Stimulated activated naive B cell treated with anti-CD40 and anti-IgM and Interleukin-4, amounts not matched to agents 10 μg/mL and 1 μg/mL and 100 μg/mL, for 72 hours (primary cell): ENCODE measurements at regions not wholly inside any gene's neighbourhood (a gene's known extent, or its start where the extent isn't known, plus 50 kb on each side); places are given as distances from the start of the nearest gene placed in this dataset.
"Not testable (repeated sequence)": the region's sequence is repeated elsewhere in the genome, so short reads cannot be mapped to it uniquely, and the experiment has no call there.

ENCODE experiments used
- ATAC-seq, 2 donors: fragments of 150-1000 bp; cut with Tn5 transposase; replicated peaks; 2 replicates each; pipeline ENCODE4 v1.10.0; 2021; ENCODE audit warnings: moderate library complexity in 1 of 2
- DNase-seq: peaks from one replicate; pipeline ENCODE4 v3.0.0; 2021
- H3K27ac Mint-ChIP-seq: one replicate; pipeline ENCODE4 v1.8.0; 2022; ENCODE audit warnings: mild to moderate bottlenecking, mixed read lengths
- H3K27me3 Mint-ChIP-seq, 2 donors: one replicate each; pipeline ENCODE4 v1.8.0; 2022; ENCODE audit warnings: mixed read lengths in 2 of 2
- H3K36me3 Mint-ChIP-seq, 2 donors: one replicate each; pipeline ENCODE4 v1.8.0; 2022; ENCODE audit warnings: mixed read lengths in 2 of 2, mild to moderate bottlenecking in 1 of 2
- H3K4me1 Mint-ChIP-seq, 2 donors: one replicate each; pipeline ENCODE4 v1.8.0; 2022; ENCODE audit warnings: mixed read lengths in 2 of 2, mild to moderate bottlenecking in 1 of 2
- H3K4me3 Mint-ChIP-seq, 2 donors: one replicate each; pipeline ENCODE4 v1.8.0; 2022; ENCODE audit warnings: mild to moderate bottlenecking in 2 of 2, mixed read lengths in 2 of 2, moderate library complexity in 1 of 2
- H3K9me3 Mint-ChIP-seq, 2 donors: one replicate each; pipeline ENCODE4 v1.8.0; 2022; ENCODE audit warnings: mixed read lengths in 2 of 2, mild to moderate bottlenecking in 1 of 2

DNA sequence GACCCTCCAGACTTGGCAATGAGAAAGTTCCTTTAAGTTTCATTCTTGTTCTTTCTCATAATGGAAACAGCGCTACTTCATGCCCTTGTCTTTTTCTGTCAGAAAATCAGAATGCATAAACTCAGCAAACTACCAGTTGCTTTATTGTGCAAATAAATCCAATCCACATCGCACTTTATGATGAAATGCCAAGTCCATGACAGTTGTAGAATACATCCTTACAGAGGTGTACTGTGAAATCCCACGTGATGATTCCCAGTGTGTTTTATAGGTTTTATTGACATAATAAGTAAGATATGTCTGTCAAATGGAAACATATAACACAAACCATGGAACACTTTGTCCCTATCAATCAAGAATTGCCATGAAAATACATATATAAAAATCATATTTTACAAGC is 295.0 kb downstream of the PCDH7 start:
- ATAC-seq (no peak), DNase-seq (no peak)
- Mint-ChIP-seq H3K4me1 (no peaks in the 10 kb centered on the region), H3K4me3 (no peak overlapping the region), H3K36me3 (no peaks in the 10 kb centered on the region), H3K9me3 (no peaks in the 10 kb centered on the region), H3K27ac (no peak overlapping the region), H3K27me3 (no peaks in the 10 kb centered on the region)

DNA sequence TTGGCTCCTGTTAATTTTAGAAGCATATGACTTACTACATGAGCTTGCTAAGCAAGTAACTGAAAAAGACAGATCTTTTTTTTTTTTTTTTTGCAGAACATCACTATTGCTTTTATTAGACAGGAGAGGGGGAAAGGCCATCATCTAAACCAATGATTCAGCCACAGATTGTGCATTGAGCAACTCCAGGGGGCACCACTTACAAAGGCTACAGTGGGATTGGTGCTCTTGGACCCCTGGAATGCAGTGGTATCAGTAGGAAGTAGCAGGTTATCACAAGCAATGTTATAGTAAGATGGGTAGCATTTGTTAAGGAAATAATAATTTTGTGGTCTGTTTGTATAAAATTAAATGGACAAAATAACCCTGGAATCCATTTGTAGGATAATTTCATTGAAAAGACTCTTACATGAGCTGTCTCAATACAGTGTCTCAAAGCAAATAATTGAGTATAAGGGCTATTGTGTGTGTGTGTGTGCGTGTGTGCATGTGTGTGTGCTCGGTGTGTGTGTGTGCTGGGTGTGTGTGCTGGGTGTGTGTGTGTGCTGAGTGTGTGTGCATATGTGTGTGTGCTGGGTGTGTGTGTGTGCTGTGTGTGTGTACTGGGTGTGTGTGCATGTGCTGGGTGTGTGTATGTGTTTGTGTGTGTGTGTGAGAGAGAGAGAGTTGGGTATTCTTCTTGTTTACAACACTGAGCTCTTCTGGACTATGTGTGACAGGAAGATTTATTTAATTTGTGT is 296.3 kb downstream of the PCDH7 start:
- no peak overlapping the region for H3K27ac Mint-ChIP-seq
- H3K27me3 Mint-ChIP-seq, result no peaks in the 10 kb centered on the region
- no peaks in the 10 kb centered on the region for H3K36me3 Mint-ChIP-seq
- no peak overlapping the region for H3K4me3 Mint-ChIP-seq
- peaks cover 0 to under 1% of the 10 kb centered on the region in 2 donors for H3K9me3 Mint-ChIP-seq
- DNase-seq (no peak), ATAC-seq (no peak)
- no peaks in the 10 kb centered on the region for H3K4me1 Mint-ChIP-seq

- Mint-ChIP-seq H3K4me1 (no peaks in the 10 kb centered on the region), H3K27me3 (no peaks in the 10 kb centered on the region), H3K27ac (no peak overlapping the region), H3K4me3 (no peak overlapping the region), H3K9me3 (peaks cover 0 to 2% of the 10 kb centered on the region in 2 donors), H3K36me3 (no peaks in the 10 kb centered on the region)
- DNase-seq (no peak), ATAC-seq (no peak)
These were observed 300.2 kb downstream of the PCDH7 start for GRCh38 chr4:31020363-31020762.

DNA sequence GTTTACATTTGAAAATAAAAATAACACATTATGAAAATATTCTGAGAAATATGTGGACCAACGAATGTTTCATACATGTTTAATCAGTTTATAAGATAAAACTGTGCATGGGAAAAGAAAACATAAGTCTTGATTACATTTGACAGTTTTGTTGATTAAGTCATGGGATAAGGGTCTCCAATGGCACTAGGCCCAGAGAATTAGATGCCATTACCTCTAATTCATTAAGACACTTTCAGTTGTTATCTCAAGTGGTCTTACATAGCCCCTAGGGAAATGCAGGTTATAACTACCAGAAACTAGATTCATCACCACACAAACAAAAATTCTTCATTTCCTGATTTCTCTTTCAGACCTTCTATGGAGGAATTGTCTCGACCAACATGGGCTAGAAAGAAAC is 300.8 kb downstream of the PCDH7 start:
- no peaks in the 10 kb centered on the region for H3K36me3 Mint-ChIP-seq
- no peaks in the 10 kb centered on the region for H3K4me1 Mint-ChIP-seq
- H3K9me3 Mint-ChIP-seq, result peaks cover 0 to 2% of the 10 kb centered on the region in 2 donors
- ATAC-seq, result no peak
- no peak overlapping the region for H3K27ac Mint-ChIP-seq
- no peak overlapping the region for H3K4me3 Mint-ChIP-seq
- DNase-seq, result no peak
- no peaks in the 10 kb centered on the region for H3K27me3 Mint-ChIP-seq

- Mint-ChIP-seq H3K9me3 (peaks cover 0 to 2% of the 10 kb centered on the region in 2 donors), H3K36me3 (no peaks in the 10 kb centered on the region), H3K4me3 (no peak overlapping the region), H3K27ac (no peak overlapping the region), H3K4me1 (no peaks in the 10 kb centered on the region), H3K27me3 (no peaks in the 10 kb centered on the region)
- no peak for ATAC-seq
- DNase-seq, result no peak
These were observed 302.5 kb downstream of the PCDH7 start for GRCh38 chr4:31022702-31023101.

DNA sequence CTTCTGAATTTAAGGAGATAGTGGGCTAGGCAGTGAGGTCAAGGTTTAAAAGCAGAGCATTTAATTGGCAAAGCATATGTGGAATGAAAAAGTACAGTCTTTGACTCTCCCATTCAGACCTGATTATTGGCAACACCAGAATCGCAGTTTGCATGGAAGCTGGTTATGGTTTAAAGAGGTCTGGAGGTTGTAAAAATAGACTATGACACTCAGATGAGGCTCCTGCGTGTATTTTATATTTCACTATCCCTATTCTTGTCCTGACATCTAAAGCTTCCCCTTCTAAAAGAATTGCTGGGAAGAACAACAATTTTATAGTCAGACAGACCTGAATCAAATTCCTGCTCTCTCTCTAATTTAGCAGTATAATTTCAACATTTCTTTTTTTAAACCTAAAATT is 302.9 kb downstream of the PCDH7 start:
- Mint-ChIP-seq H3K4me1 (no peaks in the 10 kb centered on the region), H3K9me3 (peaks cover 0 to 2% of the 10 kb centered on the region in 2 donors)
- ATAC-seq, result no peak

DNA sequence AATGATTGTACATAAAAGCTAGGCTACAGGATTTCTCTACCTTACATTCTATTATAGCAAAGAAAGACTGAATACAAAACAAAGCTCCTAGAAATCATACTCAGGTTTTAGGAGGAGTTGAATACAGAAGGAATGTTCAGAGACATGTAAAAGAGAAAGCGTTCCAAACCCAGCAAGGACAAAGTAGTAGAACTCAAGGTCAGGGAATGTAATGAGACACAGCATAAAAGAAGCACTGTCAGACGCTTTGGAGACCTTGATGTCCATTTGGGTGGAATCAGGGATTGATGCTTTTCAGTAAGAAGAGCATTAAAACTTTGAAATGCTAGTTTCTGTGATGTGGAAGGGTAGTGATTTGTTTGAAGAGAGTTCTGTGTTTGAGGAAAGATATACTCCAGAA is 303.6 kb downstream of the PCDH7 start:
- DNase-seq (no peak), ATAC-seq (no peak)
- Mint-ChIP-seq H3K4me1 (no peaks in the 10 kb centered on the region), H3K4me3 (no peak overlapping the region), H3K36me3 (no peaks in the 10 kb centered on the region), H3K27me3 (no peaks in the 10 kb centered on the region), H3K27ac (no peak overlapping the region), H3K9me3 (peaks cover 0 to 2% of the 10 kb centered on the region in 2 donors)

More for the DNA sequence above, 302.9 kb downstream of the PCDH7 start:
- Mint-ChIP-seq H3K4me3 (no peak overlapping the region), H3K36me3 (no peaks in the 10 kb centered on the region), H3K27me3 (no peaks in the 10 kb centered on the region), H3K27ac (no peak overlapping the region)
- no peak for DNase-seq

DNA sequence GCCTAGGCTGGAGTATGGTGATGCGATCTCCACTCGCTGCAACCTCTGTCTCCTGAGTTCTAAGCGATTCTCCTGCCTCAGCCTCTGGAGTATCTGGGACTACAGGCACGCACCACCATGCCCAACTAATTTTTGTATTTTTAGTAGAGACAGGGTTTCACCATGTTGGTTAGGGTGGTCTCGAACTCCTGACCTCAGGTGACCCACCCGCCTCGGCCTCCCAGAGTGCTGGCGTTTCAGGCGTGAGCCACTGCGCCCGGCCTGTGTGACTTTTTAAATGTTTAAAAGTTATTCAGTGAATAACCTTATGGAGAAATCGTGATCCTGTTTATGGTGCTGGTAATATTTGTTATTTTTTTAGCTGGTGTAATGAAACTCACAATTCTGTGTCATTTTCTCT is 304.6 kb downstream of the PCDH7 start:
- H3K4me3 Mint-ChIP-seq, H3K27me3 Mint-ChIP-seq, H3K4me1 Mint-ChIP-seq, H3K9me3 Mint-ChIP-seq, H3K27ac Mint-ChIP-seq, H3K36me3 Mint-ChIP-seq, DNase-seq, ATAC-seq: not testable (repeated sequence)

DNA sequence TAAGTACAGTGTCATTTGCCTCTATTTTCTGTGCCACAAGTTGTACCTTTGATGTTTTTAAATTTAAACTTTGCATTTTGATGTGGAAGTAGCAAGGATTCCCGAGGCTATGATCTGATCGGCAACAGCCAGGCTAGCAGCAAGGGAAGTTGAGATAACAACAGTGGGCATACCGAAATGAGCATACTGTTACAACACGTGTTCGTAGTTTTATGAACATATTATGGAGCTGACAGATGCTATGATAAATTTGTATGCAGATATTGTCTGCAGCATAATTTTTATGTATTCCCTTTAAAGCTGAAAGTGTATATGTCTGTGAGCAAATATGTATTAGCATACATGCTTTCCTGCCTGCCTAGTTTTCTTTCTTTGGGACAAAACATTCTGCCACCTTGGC is 306.1 kb downstream of the PCDH7 start:
- DNase-seq, result no peak

GRCh38 chr4:31034550-31034949 is 314.4 kb downstream of the PCDH7 start:
- H3K36me3 Mint-ChIP-seq, result no peaks in the 10 kb centered on the region
- H3K4me1 Mint-ChIP-seq, result no peaks in the 10 kb centered on the region
- no peak for ATAC-seq
- no peak for DNase-seq
- H3K4me3 Mint-ChIP-seq, result no peak overlapping the region
- peaks cover 0 to 1% of the 10 kb centered on the region in 2 donors for H3K9me3 Mint-ChIP-seq
- no peaks in the 10 kb centered on the region for H3K27me3 Mint-ChIP-seq
- H3K27ac Mint-ChIP-seq, result no peak overlapping the region

More for the DNA sequence above, 306.1 kb downstream of the PCDH7 start:
- H3K27ac Mint-ChIP-seq, result no peak overlapping the region
- H3K9me3 Mint-ChIP-seq, result peaks cover 0 to 2% of the 10 kb centered on the region in 2 donors
- H3K4me3 Mint-ChIP-seq, result no peak overlapping the region
- H3K27me3 Mint-ChIP-seq, result no peaks in the 10 kb centered on the region
- no peak for ATAC-seq
- H3K4me1 Mint-ChIP-seq, result no peaks in the 10 kb centered on the region
- H3K36me3 Mint-ChIP-seq, result no peaks in the 10 kb centered on the region

DNA sequence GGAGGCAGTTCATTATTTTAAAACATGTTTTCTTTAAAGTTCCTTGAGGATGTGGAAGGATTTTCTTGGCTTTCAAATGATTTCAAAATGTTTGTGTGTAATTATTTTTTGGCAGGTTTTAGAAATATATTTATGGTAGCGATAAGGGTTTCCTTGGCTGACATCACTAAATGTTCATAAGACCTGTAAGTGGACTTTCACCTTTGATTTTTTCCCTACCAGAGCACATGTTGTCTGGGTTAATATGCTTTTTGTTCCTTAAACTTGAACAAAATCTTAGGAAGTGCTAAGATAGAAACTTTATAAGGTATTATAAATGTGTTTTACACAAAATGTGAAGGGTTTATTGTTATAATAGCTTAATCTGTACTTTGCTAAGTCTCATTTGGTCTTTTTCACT is 315.6 kb downstream of the PCDH7 start:
- Mint-ChIP-seq H3K4me1 (no peaks in the 10 kb centered on the region), H3K4me3 (no peak overlapping the region), H3K9me3 (peaks cover 0 to 1% of the 10 kb centered on the region in 2 donors), H3K27ac (no peak overlapping the region), H3K36me3 (no peaks in the 10 kb centered on the region), H3K27me3 (no peaks in the 10 kb centered on the region)
- ATAC-seq (no peak), DNase-seq (no peak)

DNA sequence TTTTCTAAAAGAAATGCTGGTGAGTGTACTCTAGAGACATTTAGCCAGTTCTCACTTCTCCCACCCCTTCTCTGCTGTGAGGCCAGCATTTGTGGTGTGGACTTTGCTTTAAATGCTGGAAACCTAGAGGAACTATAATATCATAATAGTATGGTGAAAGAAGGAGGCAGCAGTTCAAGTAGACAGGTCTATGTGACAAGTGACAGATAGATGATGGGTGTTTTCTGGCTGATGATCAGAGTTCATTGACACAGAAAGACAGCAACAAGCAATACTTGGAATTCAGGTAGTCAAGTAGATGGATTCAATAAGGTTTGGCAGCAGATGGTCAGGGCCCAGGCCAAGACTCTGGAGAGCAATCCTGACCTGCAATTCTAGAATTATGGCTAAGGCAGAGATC is 317.5 kb downstream of the PCDH7 start:
- DNase-seq (no peak), ATAC-seq (no peak)
- Mint-ChIP-seq H3K4me3 (no peak overlapping the region), H3K27ac (no peak overlapping the region), H3K4me1 (no peaks in the 10 kb centered on the region), H3K9me3 (peaks cover 1 to 4% of the 10 kb centered on the region in 2 donors), H3K27me3 (no peaks in the 10 kb centered on the region), H3K36me3 (no peaks in the 10 kb centered on the region)

DNA sequence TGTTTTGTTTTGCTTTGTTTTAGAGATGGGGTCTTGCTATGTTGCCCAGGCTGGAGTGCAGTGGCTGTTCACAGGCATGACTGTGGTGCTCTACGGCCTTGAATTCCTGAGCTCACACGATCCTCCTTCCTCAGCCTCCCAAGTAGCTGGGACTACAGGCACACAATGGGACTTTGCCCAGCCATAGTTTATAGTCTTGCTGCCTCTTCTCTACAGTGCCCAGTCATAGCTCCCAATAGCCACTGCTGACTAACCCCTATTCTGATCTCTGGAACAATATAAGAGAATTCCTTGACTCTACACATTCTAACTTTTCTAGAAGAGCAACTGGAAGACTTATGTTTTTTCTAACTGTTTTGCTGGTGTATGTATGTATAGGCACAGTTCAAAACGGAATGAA is 319.2 kb downstream of the PCDH7 start:
- Mint-ChIP-seq H3K36me3 (no peaks in the 10 kb centered on the region), H3K27me3 (no peaks in the 10 kb centered on the region), H3K9me3 (peaks cover 0 to 4% of the 10 kb centered on the region in 2 donors), H3K4me1 (no peaks in the 10 kb centered on the region), H3K4me3 (no peak overlapping the region), H3K27ac (no peak overlapping the region)
- DNase-seq, result no peak
- no peak for ATAC-seq

DNA sequence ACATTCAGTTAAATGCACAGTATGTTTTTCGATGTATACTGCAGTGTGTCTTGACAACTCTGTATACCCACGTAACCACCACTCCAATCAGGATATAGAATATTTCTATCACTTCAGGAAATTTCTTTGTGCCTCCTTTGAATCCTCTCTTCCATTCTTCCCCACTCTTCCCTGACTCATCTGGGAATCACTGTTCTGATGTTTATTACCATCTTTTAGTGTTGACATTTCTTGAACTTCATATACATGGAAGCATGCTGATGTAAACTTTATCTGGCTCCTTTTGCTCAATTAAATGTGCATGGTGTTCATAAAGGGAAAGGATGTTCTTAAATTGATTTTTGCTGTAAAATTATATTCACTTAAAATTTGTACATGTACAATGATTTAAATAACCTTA is 319.9 kb downstream of the PCDH7 start:
- no peaks in the 10 kb centered on the region for H3K36me3 Mint-ChIP-seq
- no peak for ATAC-seq
- no peak for DNase-seq
- no peak overlapping the region for H3K4me3 Mint-ChIP-seq
- H3K9me3 Mint-ChIP-seq, result peaks cover 0 to 4% of the 10 kb centered on the region in 2 donors
- peaks cover 0 to under 1% of the 10 kb centered on the region in 2 donors for H3K27me3 Mint-ChIP-seq
- H3K27ac Mint-ChIP-seq, result no peak overlapping the region
- H3K4me1 Mint-ChIP-seq, result no peaks in the 10 kb centered on the region

DNA sequence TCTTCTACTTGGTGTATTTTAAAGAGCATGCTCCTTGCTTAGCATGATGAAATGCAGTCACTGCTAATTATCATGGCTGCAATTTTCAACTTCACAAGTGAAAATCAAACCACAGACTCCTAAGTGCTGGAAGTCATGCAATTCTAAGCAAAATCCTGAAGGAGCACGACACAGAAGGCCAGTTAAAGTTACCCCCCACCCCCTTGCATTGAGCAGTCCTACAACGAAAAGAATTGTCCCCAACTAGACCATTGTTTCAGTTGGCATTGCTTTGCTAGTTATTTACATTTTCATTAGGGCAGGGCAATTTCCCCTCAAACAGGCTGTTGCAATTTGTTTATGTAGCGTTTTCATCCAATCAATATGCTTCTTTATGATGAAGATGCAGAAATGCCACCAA is 321.2 kb downstream of the PCDH7 start:
- peaks cover 0 to 4% of the 10 kb centered on the region in 2 donors for H3K9me3 Mint-ChIP-seq
- no peak overlapping the region for H3K27ac Mint-ChIP-seq
- no peaks in the 10 kb centered on the region for H3K36me3 Mint-ChIP-seq
- H3K4me3 Mint-ChIP-seq, result no peak overlapping the region
- DNase-seq (no peak), ATAC-seq (no peak)
- peaks cover 0 to 3% of the 10 kb centered on the region in 2 donors for H3K27me3 Mint-ChIP-seq
- no peaks in the 10 kb centered on the region for H3K4me1 Mint-ChIP-seq
